K562 (cell line): ENCODE measurements at regions not wholly inside any gene's neighbourhood (a gene's known extent, or its start where the extent isn't known, plus 50 kb on each side); places are given as distances from the start of the nearest gene placed in this dataset.
A peak's percentile ranks its signal among the peaks of the same experiment; 100 is the strongest.
"Not testable (repeated sequence)": the region's sequence is repeated elsewhere in the genome, so short reads cannot be mapped to it uniquely, and the experiment has no call there.

ENCODE experiments used
- ATAC-seq: fragments of 200-7000 bp; cut with Tn5 transposase; 3 replicates; pipeline ENCODE4 v1.9.1; 2020; ENCODE audit warnings: moderate library complexity
- BruUV-seq: library from RNA; stranded (reverse); fragments of 400-500 nt; replicated peaks from 2 replicates; lab custom pipeline; 2021; lab: Mats Ljungman, UMichigan
- CTCF ChIA-PET: fragments of 300-600 bp; formaldehyde crosslinking; extraction: SDS; loops from one replicate; lab custom pipeline; 2021; ENCODE audit warnings: low intra/inter-chr PET ratio; lab: Yijun Ruan, JAX
- POLR2A ChIA-PET: fragments of 300-600, 350-650 bp; sonication (Branson Sonifier 250); formaldehyde crosslinking; extraction: SDS; loops from one replicate; lab custom pipeline; 2021; ENCODE audit warnings: antibody characterized with exemption, inconsistent platforms; lab: Yijun Ruan, JAX
- DNase-seq, 4 experiments: peaks; one replicate each; pipeline versions ENCODE4 v3.0.0 to v3.0.0-alpha.2; 2011 to 2018; ENCODE audit warnings: low spot score in 3 of 4, mixed read lengths in 3 of 4; ENCODE audit errors: extremely low read depth in 1 of 4
- FAIRE-seq: peaks from 2 replicates; lab custom pipeline; 2011; peaks lifted over from hg19 to GRCh38; lab: Jason Lieb, UNC
- H2AFZ ChIP-seq: 2 replicates; pipeline ENCODE4 v1.6.0; 2011; ENCODE audit warnings: low read depth, low read length, control low read depth, inconsistent platforms
- H3K27ac ChIP-seq: fragments of 200-600 bp; 3 replicates; pipeline ENCODE4 v1.8.0; 2011; ENCODE audit warnings: low read depth, mild to moderate bottlenecking, control low read depth, inconsistent platforms, low read length, moderate library complexity, mixed read lengths; ENCODE audit errors: extremely low read depth
- H3K27me3 ChIP-seq, 2 experiments: fragments of 300-600 bp in 1 of 2; 2 replicates in 1 of 2; 3 replicates in 1 of 2; pipeline versions ENCODE4 v1.6.0 to v1.8.0; 2011; ENCODE audit warnings: inconsistent platforms in 2 of 2, low read length in 2 of 2, mild to moderate bottlenecking in 1 of 2, mixed read lengths in 1 of 2, moderate library complexity in 1 of 2; ENCODE audit not compliant: control insufficient read depth in 2 of 2, insufficient read depth in 2 of 2
- H3K36me3 ChIP-seq: fragments of 300-600 bp; 3 replicates; pipeline ENCODE4 v1.8.0; 2011; ENCODE audit warnings: mild to moderate bottlenecking, low read length, inconsistent platforms; ENCODE audit not compliant: control insufficient read depth, insufficient read depth
- H3K4me1 ChIP-seq, 2 experiments: fragments of 200-600 bp in 1 of 2; replicated peaks in 1 of 2; 2 replicates in 1 of 2; 3 replicates in 1 of 2; pipeline versions ENCODE4 v1.5.1 to v1.8.0; 2011; ENCODE audit warnings: inconsistent platforms in 2 of 2, low read length in 2 of 2, mild to moderate bottlenecking in 1 of 2, mixed read lengths in 1 of 2, moderate library complexity in 1 of 2; ENCODE audit not compliant: control insufficient read depth in 2 of 2, insufficient read depth in 2 of 2
- H3K4me2 ChIP-seq: 2 replicates; pipeline ENCODE4 v1.6.1; 2011; ENCODE audit warnings: low read length, control low read depth, inconsistent platforms, mixed read lengths; ENCODE audit not compliant: insufficient read depth
- H3K4me3 ChIP-seq: fragments of 200-600 bp; sonication (generic), shearing (Covaris generic); 2 replicates; pipeline ENCODE4 v1.5.1; 2016; ENCODE audit warnings: control low read depth, inconsistent platforms
- H3K79me2 ChIP-seq: fragments of 200-600 bp; 3 replicates; pipeline ENCODE4 v1.8.0; 2011; ENCODE audit warnings: low read length, inconsistent platforms; ENCODE audit not compliant: control insufficient read depth, insufficient read depth
- H3K9ac ChIP-seq, 2 experiments: 2 replicates each; pipeline versions ENCODE4 v1.6.0 to v1.6.1; 2011; ENCODE audit warnings: low read depth in 2 of 2, low read length in 2 of 2, control low read depth in 1 of 2, inconsistent platforms in 1 of 2, mild to moderate bottlenecking in 1 of 2, mixed read lengths in 1 of 2; ENCODE audit not compliant: insufficient read depth in 1 of 2
- H3K9me1 ChIP-seq: one replicate; pipeline ENCODE4 v1.6.0; 2011; ENCODE audit warnings: inconsistent platforms, mild to moderate bottlenecking, low read length, moderate library complexity; ENCODE audit not compliant: control insufficient read depth, insufficient read depth
- H3K9me3 ChIP-seq: replicated peaks from 2 replicates; pipeline ENCODE4 v1.5.1; 2011; ENCODE audit warnings: low read depth, low read length, inconsistent platforms; ENCODE audit not compliant: control insufficient read depth, insufficient read depth
- H4K20me1 ChIP-seq: replicated peaks from 2 replicates; pipeline ENCODE4 v1.6.1; 2011; ENCODE audit warnings: low read length, inconsistent platforms, mixed read lengths; ENCODE audit not compliant: control insufficient read depth, insufficient read depth
- ARID1B ChIP-seq: fragments of 450-650 bp; IDR thresholded peaks from 2 replicates; pipeline ENCODE4 v1.6.1; 2016; ENCODE audit warnings: antibody characterized with exemption, mild to moderate bottlenecking, inconsistent platforms
- CBFA2T2 ChIP-seq: fragments of 450-650 bp; conservative IDR thresholded peaks from 2 replicates; pipeline ENCODE4 v1.6.1; 2017; ENCODE audit warnings: mild to moderate bottlenecking
- CBFA2T3 ChIP-seq: fragments of 450-650 bp; IDR thresholded peaks from 2 replicates; pipeline ENCODE4 v1.6.1; 2017
- DPF2 ChIP-seq: fragments of 450-650 bp; IDR thresholded peaks from 2 replicates; pipeline ENCODE4 v1.6.1; 2016
- NFIC ChIP-seq: fragments of 450-650 bp; IDR thresholded peaks from 2 replicates; pipeline ENCODE4 v1.6.1; 2017; ENCODE audit warnings: mild to moderate bottlenecking, inconsistent platforms
- SMARCA4 ChIP-seq: fragments of 450-650 bp; IDR thresholded peaks from 2 replicates; pipeline ENCODE4 v1.6.1; 2016
- SMARCE1 ChIP-seq: fragments of 450-650 bp; IDR thresholded peaks from 2 replicates; pipeline ENCODE4 v1.7.1; 2016; ENCODE audit warnings: mild to moderate bottlenecking
- WGBS: fragments of 100-300 bp; shearing (Covaris generic); methylation state at CpG from one replicate; pipeline ENCODE4 v1.1.6; 2016; ENCODE audit warnings: low coverage, mixed read lengths; ENCODE audit not compliant: insufficient coverage; ENCODE audit errors: missing lambda C conversion rate; 5-methylcytosine and 5-hydroxymethylcytosine counted together
- in situ Hi-C: fragments of 300-500 bp; cut with MboI; formaldehyde crosslinking; loops from 4 replicates; pipeline ENCODE4 v1.15.0; 2018; ENCODE audit warnings: inconsistent platforms, mixed read lengths
- intact Hi-C: fragments of 100-400 bp; cut with micrococcal nuclease; formaldehyde crosslinking; loops from 2 replicates; pipeline ENCODE4 v1.14.2; 2022

GRCh38 chr7:29690510-29690909 is 115.8 kb upstream of the WIPF3 start:
- TF ChIP-seq CBFA2T3, result peak; percentile 51; the same call in 1 of the 2 replicates
- TF ChIP-seq SMARCA4, result peak; percentile 37; the same call in 1 of the 2 replicates
- TF ChIP-seq ARID1B, result peak; percentile 50
- peak; percentile 19; the same call in 1 of the 2 replicates for TF ChIP-seq DPF2
- TF ChIP-seq CBFA2T2, result peak; percentile 38; the same call in 1 of the 2 replicates
- 0 out of 2 replicates have a peak, but pooled peaks have one; percentile 27 for TF ChIP-seq NFIC
- TF ChIP-seq SMARCE1, result 0 out of 2 replicates have a peak, but pooled peaks have one; percentile 19
- TF ChIP-seq, all 486 proteins: peak for 7; not testable (repeated sequence) for 479
- H3K79me2 ChIP-seq, H4K20me1 ChIP-seq, POLR2A ChIA-PET, H3K36me3 ChIP-seq, H3K27ac ChIP-seq, H2AFZ ChIP-seq, ATAC-seq, H3K9me3 ChIP-seq, CTCF ChIA-PET, in situ Hi-C loops, H3K4me1 ChIP-seq, H3K4me3 ChIP-seq, intact Hi-C loops, H3K27me3 ChIP-seq, DNase-seq, BruUV-seq, H3K9ac ChIP-seq, H3K9me1 ChIP-seq: not testable (repeated sequence)
- H3K4me2 ChIP-seq, result peak overlapping the region; percentile 37; the same call in 1 of the 2 replicates
- WGBS, result 0% methylated on average over 4 of the region's 4 CpGs
- peak; percentile 87 for FAIRE-seq

- in situ Hi-C loops, H3K36me3 ChIP-seq, H3K9ac ChIP-seq, H3K27ac ChIP-seq, H3K4me1 ChIP-seq, H3K4me2 ChIP-seq, H3K9me3 ChIP-seq, CTCF ChIA-PET, H3K4me3 ChIP-seq, DNase-seq, BruUV-seq, H3K79me2 ChIP-seq, intact Hi-C loops, H3K9me1 ChIP-seq, ATAC-seq, H4K20me1 ChIP-seq, FAIRE-seq, H3K27me3 ChIP-seq, POLR2A ChIA-PET: not testable (repeated sequence)
- WGBS, result 64% methylated on average over 4 of the region's 5 CpGs
- peak overlapping the region; percentile 5; the same call in 1 of the 2 replicates for H2AFZ ChIP-seq
These were observed 109.9 kb upstream of the WIPF3 start for GRCh38 chr7:29696402-29696801.
